ENCODE measurements at regions not wholly inside any gene's neighbourhood (a gene's known extent, or its start where the extent isn't known, plus 50 kb on each side); places are given as distances from the start of the nearest gene placed in this dataset.

GRCh38 chr14:103225062-103225461 lies 101.8 kb downstream of the TNFAIP2 start:
- WGBS = 87% methylated on average over 14 of the region's 14 CpGs
- Histone ChIP-seq H3K27ac (ENCODE audit: low read depth, low read length) (no peak overlapping the region), H3K27me3 (ENCODE audit: insufficient read depth, low read length) (peaks cover 23% of the 10 kb centered on the region), H3K9ac (ENCODE audit: low read depth, low read length) (no peak overlapping the region), H3K9me3 (ENCODE audit: insufficient read depth, low read depth, low read length) (no peaks in the 10 kb centered on the region), H3K4me1 (ENCODE audit: insufficient read depth, low read length) (peaks cover 9% of the 10 kb centered on the region; the same call in 1 of the 2 replicates), H3K36me3 (ENCODE audit: insufficient read depth, low read length) (no peaks in the 10 kb centered on the region), H3K4me3 (ENCODE audit: low read length) (no peak overlapping the region)

GRCh38 chr14:103225476-103225875 lies 102.2 kb downstream of the TNFAIP2 start:
- no peaks in the 10 kb centered on the region for H3K9me3 ChIP-seq (ENCODE audit: insufficient read depth, low read depth, low read length)
- no peak overlapping the region for H3K27ac ChIP-seq (ENCODE audit: low read depth, low read length)
- H3K4me1 ChIP-seq (ENCODE audit: insufficient read depth, low read length) = peaks cover 9% of the 10 kb centered on the region; the same call in 1 of the 2 replicates

GRCh38 chr14:103227094-103227768 lies 104.0 kb downstream of the TNFAIP2 start:
- WGBS = 83% methylated on average over 21 of the region's 21 CpGs

More at GRCh38 chr14:103225476-103225875, 102.2 kb downstream of the TNFAIP2 start:
- H3K27me3 ChIP-seq (ENCODE audit: insufficient read depth, low read length) = peaks cover 18% of the 10 kb centered on the region
- no peaks in the 10 kb centered on the region for H3K36me3 ChIP-seq (ENCODE audit: insufficient read depth, low read length)
- WGBS = 92% methylated on average over 13 of the region's 13 CpGs
- no peak overlapping the region for H3K4me3 ChIP-seq (ENCODE audit: low read length)
- no peak overlapping the region for H3K9ac ChIP-seq (ENCODE audit: low read depth, low read length)

GRCh38 chr14:103228076-103228806 lies 105.0 kb downstream of the TNFAIP2 start:
- H3K9me3 ChIP-seq (ENCODE audit: insufficient read depth, low read depth, low read length) = no peaks in the 10 kb centered on the region
- H3K27me3 ChIP-seq (ENCODE audit: insufficient read depth, low read length) = no peaks in the 10 kb centered on the region; the same call in 1 of the 2 replicates
- WGBS = 79% methylated on average over 8 of the region's 8 CpGs

More at GRCh38 chr14:103227094-103227768, 104.0 kb downstream of the TNFAIP2 start:
- no peaks in the 10 kb centered on the region for H3K9me3 ChIP-seq (ENCODE audit: insufficient read depth, low read depth, low read length)
- H3K27me3 ChIP-seq (ENCODE audit: insufficient read depth, low read length) = peaks cover under 1% of the 10 kb centered on the region
- H3K4me3 ChIP-seq (ENCODE audit: low read length) = no peak overlapping the region
- H3K9ac ChIP-seq (ENCODE audit: low read depth, low read length) = no peak overlapping the region
- no peak overlapping the region for H3K27ac ChIP-seq (ENCODE audit: low read depth, low read length)
- no peaks in the 10 kb centered on the region for H3K36me3 ChIP-seq (ENCODE audit: insufficient read depth, low read length)
- peaks cover 9% of the 10 kb centered on the region; the same call in 1 of the 2 replicates for H3K4me1 ChIP-seq (ENCODE audit: insufficient read depth, low read length)

GRCh38 chr14:103228866-103229265 lies 105.2 kb upstream of the EIF5 start:
- Histone ChIP-seq H3K4me3 (ENCODE audit: low read length) (no peak overlapping the region), H3K9ac (ENCODE audit: low read depth, low read length) (no peak overlapping the region), H3K27me3 (ENCODE audit: insufficient read depth, low read length) (no peaks in the 10 kb centered on the region; the same call in 1 of the 2 replicates), H3K36me3 (ENCODE audit: insufficient read depth, low read length) (no peaks in the 10 kb centered on the region), H3K9me3 (ENCODE audit: insufficient read depth, low read depth, low read length) (no peaks in the 10 kb centered on the region), H3K4me1 (ENCODE audit: insufficient read depth, low read length) (peaks cover 9% of the 10 kb centered on the region; the same call in 1 of the 2 replicates), H3K27ac (ENCODE audit: low read depth, low read length) (no peak overlapping the region)
- 89% methylated on average over 4 of the region's 4 CpGs for WGBS

More at GRCh38 chr14:103228076-103228806, 105.0 kb downstream of the TNFAIP2 start:
- no peak overlapping the region for H3K27ac ChIP-seq (ENCODE audit: low read depth, low read length)
- no peak overlapping the region for H3K4me3 ChIP-seq (ENCODE audit: low read length)
- H3K4me1 ChIP-seq (ENCODE audit: insufficient read depth, low read length) = peaks cover 9% of the 10 kb centered on the region; the same call in 1 of the 2 replicates
- H3K36me3 ChIP-seq (ENCODE audit: insufficient read depth, low read length) = no peaks in the 10 kb centered on the region
- no peak overlapping the region for H3K9ac ChIP-seq (ENCODE audit: low read depth, low read length)

- no peaks in the 10 kb centered on the region for H3K4me1 ChIP-seq (ENCODE audit: insufficient read depth, low read length)
- 93% methylated on average over 9 of the region's 9 CpGs for WGBS
- H3K9ac ChIP-seq (ENCODE audit: low read depth, low read length) = no peak overlapping the region
- H3K9me3 ChIP-seq (ENCODE audit: insufficient read depth, low read depth, low read length) = no peaks in the 10 kb centered on the region
- H3K36me3 ChIP-seq (ENCODE audit: insufficient read depth, low read length) = no peaks in the 10 kb centered on the region
- H3K4me3 ChIP-seq (ENCODE audit: low read length) = no peak overlapping the region
- H3K27me3 ChIP-seq (ENCODE audit: insufficient read depth, low read length) = no peaks in the 10 kb centered on the region
- H3K27ac ChIP-seq (ENCODE audit: low read depth, low read length) = no peak overlapping the region
Measured at GRCh38 chr14:103230021-103230420, 104.0 kb upstream of the EIF5 start.

GRCh38 chr14:103230658-103231334 lies 103.2 kb upstream of the EIF5 start:
- Histone ChIP-seq H3K27ac (ENCODE audit: low read depth, low read length) (no peak overlapping the region), H3K9me3 (ENCODE audit: insufficient read depth, low read depth, low read length) (no peaks in the 10 kb centered on the region), H3K4me3 (ENCODE audit: low read length) (no peak overlapping the region), H3K4me1 (ENCODE audit: insufficient read depth, low read length) (no peaks in the 10 kb centered on the region), H3K9ac (ENCODE audit: low read depth, low read length) (no peak overlapping the region), H3K36me3 (ENCODE audit: insufficient read depth, low read length) (no peaks in the 10 kb centered on the region), H3K27me3 (ENCODE audit: insufficient read depth, low read length) (no peaks in the 10 kb centered on the region)
- WGBS = 96% methylated on average over 16 of the region's 16 CpGs

- H3K9ac ChIP-seq (ENCODE audit: low read depth, low read length) = no peak overlapping the region
- H3K27ac ChIP-seq (ENCODE audit: low read depth, low read length) = no peak overlapping the region
- H3K36me3 ChIP-seq (ENCODE audit: insufficient read depth, low read length) = no peaks in the 10 kb centered on the region
- no peak overlapping the region for H3K4me3 ChIP-seq (ENCODE audit: low read length)
- H3K27me3 ChIP-seq (ENCODE audit: insufficient read depth, low read length) = no peaks in the 10 kb centered on the region
- WGBS = 94% methylated on average over 22 of the region's 22 CpGs
- no peaks in the 10 kb centered on the region for H3K9me3 ChIP-seq (ENCODE audit: insufficient read depth, low read depth, low read length)
- H3K4me1 ChIP-seq (ENCODE audit: insufficient read depth, low read length) = no peaks in the 10 kb centered on the region
Measured at GRCh38 chr14:103231376-103232019, 102.5 kb upstream of the EIF5 start.

GRCh38 chr14:103232031-103232808 lies 101.8 kb upstream of the EIF5 start:
- Histone ChIP-seq H3K9ac (ENCODE audit: low read depth, low read length) (no peak overlapping the region), H3K9me3 (ENCODE audit: insufficient read depth, low read depth, low read length) (no peaks in the 10 kb centered on the region), H3K36me3 (ENCODE audit: insufficient read depth, low read length) (no peaks in the 10 kb centered on the region), H3K27ac (ENCODE audit: low read depth, low read length) (no peak overlapping the region), H3K4me1 (ENCODE audit: insufficient read depth, low read length) (no peaks in the 10 kb centered on the region), H3K27me3 (ENCODE audit: insufficient read depth, low read length) (no peaks in the 10 kb centered on the region), H3K4me3 (ENCODE audit: low read length) (no peak overlapping the region)
- 76% methylated on average over 13 of the region's 13 CpGs for WGBS

- H3K9ac ChIP-seq (ENCODE audit: low read depth, low read length) = no peak overlapping the region
- no peak overlapping the region for H3K27ac ChIP-seq (ENCODE audit: low read depth, low read length)
- 88% methylated on average over 16 of the region's 16 CpGs for WGBS
- H3K36me3 ChIP-seq (ENCODE audit: insufficient read depth, low read length) = no peaks in the 10 kb centered on the region
- 0 out of 2 replicates have a peak, but pooled peaks cover 2% of the 10 kb centered on the region for H3K9me3 ChIP-seq (ENCODE audit: insufficient read depth, low read depth, low read length)
- no peaks in the 10 kb centered on the region for H3K4me1 ChIP-seq (ENCODE audit: insufficient read depth, low read length)
- H3K4me3 ChIP-seq (ENCODE audit: low read length) = no peak overlapping the region
- no peaks in the 10 kb centered on the region for H3K27me3 ChIP-seq (ENCODE audit: insufficient read depth, low read length)
Measured at GRCh38 chr14:103232831-103233319, 101.2 kb upstream of the EIF5 start.

All from HUES64 (cell line).